NCI-H1048 (cell line): ENCODE measurements at regions not wholly inside any gene's neighbourhood (a gene's known extent, or its start where the extent isn't known, plus 50 kb on each side); places are given as distances from the start of the nearest gene placed in this dataset.
"Not testable (repeated sequence)": the region's sequence is repeated elsewhere in the genome, so short reads cannot be mapped to it uniquely, and the experiment has no call there.

Experiments used
- DNase-seq: peaks from one replicate; lab custom pipeline; 2025; lab: John Stamatoyannopoulos, UW

DNA sequence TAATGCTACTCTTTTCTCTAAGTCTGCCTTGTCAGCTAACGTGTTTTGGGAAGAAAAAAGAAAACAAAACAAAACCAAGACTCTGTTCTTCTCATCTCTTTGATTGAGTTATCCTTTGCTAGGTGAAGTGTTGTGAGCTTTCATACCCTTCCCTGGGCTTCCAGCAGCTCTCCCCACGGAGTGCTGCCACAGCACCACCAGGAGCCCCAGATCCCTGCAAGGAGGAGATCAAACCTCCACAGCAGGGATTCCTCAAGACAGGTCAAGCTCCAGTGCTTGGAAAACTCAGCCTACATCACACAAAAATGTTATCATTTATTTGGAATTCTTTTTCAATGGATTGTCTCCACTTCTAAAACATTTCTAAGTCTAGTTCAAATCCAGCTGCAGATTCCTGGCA, 1981.9 kb upstream of the TENM3 start:
- DNase-seq = no peak

DNA sequence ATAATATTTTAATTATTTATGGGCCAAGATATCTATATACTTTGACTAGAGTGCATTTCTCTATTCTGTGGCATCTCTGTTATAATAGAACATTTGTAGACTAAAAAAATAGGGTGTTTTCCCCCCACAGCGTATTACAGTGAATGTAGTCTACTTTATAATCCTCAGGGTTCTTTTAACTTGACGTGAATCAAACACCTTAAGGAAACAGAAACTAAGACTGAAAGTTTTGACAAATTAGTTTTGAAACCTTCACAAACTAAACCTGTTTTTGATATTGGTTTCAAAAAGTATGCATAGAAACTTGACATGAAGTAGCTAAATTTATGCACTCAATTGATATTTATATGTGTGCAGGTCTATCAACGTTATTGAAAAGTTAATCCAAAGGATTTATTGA, 1963.1 kb upstream of the TENM3 start:
- DNase-seq = no peak

DNA sequence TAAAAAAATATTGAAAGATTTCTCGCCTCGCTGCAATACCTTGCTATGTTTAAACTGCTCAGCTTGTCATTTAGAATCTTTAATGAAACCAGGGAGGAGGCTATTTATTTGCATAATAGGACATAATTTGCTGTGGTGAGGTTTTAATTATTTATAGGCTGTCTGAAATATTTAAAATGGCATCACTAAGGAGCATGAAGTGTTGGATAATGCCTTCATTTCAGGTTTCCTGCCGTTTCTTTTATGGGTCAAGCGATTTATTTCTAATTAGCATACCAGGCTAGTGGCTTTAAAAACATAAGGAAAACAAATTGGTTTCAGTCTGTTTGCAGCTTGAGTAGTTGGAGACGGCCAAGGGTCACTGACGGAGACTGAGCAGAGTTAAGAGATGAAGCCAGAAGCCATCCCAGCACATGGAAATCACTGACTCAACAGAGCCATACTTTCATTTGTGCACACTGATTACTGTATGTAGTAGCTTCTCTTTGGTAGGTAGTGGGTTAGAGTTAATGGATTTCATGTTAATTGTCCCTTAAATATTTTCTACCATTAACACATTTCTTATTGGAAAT, 1962.4 kb upstream of the TENM3 start:
- no peak for DNase-seq

DNA sequence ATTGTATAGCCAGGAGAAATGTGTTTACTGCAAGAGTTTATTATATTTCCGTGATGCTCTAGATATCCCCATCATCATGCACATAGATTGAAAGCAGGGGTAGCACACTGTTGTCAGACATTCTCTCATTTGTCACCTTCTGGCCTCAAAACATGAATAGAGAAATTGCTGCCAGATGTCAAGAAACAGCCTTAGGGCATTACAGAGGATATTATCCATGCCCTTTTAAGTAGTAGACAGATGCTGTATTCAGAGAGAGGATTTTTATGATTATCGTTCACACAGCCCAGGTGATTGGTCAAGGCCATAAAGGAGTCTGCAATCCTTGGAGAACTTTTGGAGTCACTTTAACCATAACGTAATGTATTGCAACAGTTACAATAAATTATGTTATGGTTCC, 1961.5 kb upstream of the TENM3 start:
- no peak for DNase-seq

DNA sequence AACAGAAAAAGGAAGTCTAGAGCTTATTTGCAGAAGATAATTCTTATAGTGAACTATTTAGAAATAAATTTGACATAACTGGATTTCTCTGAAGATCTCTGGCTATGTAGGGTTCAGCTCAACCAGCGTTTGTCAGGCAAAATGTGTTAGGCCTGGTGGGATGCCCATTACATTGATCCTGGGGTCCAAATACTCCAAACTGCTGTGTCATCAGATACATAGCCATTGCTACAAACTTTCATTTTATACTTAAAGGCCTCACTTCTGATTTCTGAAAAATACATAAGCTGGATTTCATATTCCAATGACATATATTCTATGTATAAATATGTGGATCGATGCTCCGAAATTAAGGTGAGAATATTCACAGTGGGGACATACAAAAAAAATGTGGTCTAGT, 1958.9 kb upstream of the TENM3 start:
- DNase-seq = no peak

DNA sequence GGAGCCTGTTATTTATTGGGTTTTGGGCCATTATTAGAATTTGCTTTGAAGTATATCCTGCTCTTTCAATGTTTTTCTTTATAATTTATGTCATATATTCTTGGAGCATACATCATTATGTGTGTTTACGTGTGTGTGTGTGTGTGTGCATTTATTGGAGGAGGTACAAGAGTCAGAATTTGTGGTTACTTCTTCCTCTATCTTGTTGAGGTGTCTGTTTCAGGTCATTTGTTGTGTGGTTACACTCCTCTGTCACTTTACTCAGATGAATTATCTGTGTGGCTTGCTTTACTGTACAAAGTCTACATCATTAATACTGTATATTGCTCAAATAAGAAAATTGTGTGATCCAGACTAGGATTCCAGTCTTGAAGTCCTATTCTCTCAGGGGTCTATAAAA, 1957.4 kb upstream of the TENM3 start:
- no peak for DNase-seq

DNA sequence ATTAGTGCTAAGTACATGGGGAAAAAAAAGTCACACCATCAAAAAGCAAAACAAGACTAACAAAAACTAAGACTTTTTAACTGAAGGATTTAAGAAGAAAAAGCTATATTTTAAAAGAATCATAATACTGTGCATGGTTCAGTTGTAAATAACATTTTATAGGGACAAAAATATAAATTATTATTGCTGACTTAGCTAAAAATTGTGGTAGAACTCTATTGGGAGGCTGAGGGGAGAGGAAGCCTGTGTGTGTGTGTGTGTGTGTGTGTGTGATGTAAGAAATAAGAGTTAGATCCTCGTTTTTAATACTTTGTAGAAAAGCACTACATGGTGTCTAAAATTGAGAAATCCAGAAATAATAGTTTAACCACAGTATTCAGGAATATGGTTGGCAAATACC, 1950.9 kb upstream of the TENM3 start:
- no peak for DNase-seq

DNA sequence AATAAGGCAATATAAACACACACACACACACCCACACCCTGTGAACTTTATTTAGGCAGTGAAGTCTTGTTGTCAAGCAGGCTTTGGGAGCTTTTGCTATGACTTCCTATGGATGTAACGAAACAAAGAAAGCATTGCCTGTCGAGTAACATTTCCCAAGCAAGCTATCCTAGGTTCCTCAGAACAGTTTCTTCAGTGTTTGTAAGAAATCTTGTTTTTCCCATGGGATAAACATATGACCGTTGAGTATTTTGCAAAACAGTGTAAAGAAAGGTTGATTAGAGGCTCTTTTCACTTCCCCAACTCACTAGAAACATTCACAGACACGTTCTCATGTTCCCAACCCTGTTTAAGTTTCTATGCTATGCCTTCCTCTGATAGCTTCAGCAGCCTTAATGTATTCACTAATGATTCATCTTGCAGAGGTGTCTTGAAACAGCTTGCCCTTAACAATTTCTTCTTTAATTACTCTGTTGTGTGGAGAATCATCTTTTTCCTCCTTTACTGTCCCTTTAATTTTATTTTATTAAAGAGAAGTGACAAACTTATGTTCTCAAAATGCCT, 1947.1 kb upstream of the TENM3 start:
- no peak for DNase-seq

DNA sequence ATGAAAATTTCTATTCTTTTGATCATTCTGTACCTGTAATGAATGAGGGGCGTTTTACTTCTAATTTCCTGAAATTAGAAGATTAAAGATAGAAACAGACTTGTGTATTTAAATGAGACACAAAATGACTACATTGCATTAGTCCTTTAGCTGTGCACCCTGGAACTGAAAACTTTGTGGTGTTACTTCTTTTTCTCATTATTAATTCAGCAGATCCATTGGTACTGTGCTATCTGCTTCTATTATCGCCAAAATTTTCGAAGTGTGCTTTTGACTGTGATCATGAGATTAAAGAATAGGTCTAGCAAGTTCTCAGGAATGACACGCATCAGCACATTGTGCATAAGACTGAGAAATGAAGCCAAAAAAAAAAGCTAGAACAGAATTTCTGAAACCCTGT, 1938.9 kb upstream of the TENM3 start:
- no peak for DNase-seq

DNA sequence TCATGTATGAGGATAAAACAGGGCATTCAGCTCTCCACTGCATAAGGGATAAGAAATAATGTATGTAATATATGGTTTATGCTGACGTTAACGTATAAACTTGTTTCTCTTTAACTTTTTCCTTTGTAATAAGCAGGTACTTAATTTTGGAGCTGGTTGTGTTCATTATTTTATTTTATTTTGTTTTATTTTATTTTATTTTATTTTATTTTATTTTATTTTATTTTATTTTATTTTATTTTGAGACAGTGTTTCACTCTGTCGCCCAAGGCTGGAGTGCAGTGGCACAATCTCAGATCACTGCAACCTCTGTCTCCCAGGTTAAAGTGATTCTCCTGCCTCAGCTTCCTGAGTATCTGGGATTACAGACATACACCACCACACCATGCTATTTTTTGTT, 1932.6 kb upstream of the TENM3 start:
- DNase-seq = no peak

DNA sequence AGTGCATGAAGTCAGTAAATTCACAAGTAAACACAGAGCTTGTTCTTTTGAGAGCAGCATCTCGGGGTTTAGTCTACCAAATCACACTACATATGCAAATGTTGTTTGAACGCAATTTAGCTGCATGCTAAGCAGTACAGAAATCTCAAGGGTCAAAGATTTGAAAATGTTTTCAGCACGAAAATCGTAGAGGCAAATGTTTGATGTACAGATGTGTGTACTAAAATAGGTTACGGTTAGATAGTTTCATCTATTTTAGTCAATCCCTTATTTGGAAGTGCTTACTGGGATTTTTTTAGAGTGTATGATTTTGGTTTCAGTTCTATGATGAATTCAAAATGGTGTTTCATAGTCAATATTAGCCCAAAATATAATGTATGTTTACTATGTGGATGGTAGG, 1928.2 kb upstream of the TENM3 start:
- no peak for DNase-seq

DNA sequence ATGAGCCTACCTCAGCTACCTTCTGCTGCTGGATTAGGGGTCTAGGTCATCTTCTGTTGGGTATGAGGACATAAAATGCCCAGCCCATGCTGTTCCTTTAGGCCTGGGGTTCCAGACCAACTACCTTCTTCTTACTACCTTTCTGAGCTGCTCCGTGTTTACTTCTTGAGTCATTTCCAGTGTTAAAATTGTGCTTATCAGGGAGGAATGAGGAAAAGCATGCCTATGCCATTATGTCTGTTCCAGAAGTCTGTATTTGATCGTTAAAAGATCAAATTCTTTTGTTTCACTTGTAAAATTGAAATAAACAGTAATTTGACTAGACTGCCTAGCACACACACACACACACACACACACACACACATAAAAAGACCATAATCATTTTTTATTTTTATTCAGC, 1912.7 kb upstream of the TENM3 start:
- no peak for DNase-seq

DNA sequence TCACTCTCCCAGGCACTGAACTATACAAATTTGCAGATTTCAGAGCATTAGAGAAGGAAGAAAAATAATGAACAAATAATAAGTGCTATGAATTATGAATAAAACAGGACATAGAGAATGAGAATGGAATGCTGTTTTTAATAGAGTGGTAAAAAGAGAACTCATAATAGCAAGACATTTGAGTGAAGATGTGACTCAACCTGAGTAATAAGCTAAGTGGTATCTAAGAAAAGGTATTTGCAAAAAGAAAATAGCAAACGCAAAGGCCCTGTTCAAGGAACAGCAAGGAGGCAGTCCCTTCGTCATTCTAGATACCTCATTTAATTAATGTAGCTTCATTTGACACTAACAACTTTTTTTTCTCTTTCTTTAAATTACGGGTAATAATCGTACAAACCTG, 1910.0 kb upstream of the TENM3 start:
- no peak for DNase-seq

DNA sequence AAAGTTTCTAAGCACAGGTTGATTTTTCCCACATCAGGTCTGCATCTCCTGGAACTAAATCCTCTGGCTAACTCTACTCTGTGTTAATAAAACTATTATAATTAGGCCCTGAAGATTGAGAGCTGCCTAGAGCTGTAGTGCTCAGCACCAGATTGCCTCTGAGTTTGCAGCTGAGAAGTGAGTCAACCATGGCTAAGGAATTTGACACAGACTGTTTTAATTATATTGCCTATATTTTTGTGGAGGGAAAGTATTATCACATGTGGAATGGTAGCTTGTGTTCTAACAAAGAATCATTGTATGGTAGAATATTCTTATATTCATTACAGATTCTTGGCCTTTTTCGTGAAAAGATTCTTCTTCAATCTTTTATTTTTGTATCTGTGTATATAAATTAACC, 1907.6 kb upstream of the TENM3 start:
- DNase-seq = no peak

DNA sequence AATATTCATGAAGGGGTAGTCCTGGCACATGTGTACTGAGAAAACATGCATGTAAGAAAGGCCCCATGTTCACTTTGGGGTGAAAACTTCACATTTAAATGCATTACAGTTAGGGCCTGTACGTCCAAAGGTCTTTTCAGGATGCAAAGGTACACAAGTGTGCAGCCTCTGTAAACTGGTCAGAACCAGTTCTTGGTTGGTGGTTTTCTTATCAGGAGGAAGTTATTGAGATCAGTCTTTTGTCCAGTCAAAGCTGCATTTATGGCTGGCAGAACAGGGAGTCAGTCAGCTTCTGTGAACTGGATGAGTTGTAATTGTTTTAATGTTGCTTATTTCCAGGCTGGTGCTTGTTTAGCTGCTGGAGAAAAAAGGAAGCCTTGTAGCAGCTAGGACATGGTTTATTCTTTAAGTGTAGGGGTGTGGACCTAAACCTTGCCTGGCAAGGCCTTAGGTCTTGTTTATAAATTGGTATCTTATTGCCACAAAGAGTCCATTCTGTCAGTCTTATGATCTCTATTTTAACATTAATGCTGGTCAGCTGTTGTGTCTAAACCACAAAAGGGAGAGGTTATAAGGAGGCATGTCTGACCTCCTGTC, 1906.6 kb upstream of the TENM3 start:
- DNase-seq = no peak

DNA sequence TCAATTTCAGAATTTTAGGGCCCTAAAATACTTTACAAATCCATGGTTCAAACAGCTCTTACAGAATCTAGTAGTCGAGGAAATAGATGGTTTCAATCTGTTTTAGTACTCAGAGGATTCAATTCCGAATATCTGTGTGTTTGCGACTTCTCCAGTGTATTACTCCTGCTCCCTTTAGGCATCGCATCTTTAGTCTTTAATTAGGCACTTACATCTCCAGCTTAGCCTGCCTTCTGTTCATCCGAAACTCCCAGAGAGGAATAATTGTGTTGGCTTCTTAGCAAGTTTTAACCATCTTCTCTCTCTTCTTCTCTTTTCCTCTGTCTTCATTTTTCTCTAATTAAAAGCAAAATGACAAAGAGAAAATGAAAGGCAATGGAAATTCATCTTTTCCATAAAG, 1901.3 kb upstream of the TENM3 start:
- DNase-seq = no peak

DNA sequence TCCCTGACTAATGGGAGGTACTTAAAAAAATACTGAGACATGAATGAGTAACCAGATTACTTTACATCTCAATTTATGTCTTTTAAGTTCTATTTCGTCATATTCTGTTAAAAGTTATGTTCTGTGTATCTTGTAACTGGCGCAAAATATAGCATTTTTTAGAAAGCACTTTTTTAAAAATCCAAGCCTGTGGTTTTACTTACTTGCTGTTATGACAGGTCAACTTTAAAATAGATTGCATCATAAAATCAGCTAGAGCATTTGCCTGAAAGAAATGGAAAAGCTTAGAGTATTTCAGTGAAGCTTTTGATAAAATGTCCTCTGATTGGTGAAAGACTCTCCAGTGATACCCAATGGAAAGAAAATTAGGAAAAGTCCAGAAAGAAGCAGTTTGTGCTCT, 1892.3 kb upstream of the TENM3 start:
- no peak for DNase-seq

DNA sequence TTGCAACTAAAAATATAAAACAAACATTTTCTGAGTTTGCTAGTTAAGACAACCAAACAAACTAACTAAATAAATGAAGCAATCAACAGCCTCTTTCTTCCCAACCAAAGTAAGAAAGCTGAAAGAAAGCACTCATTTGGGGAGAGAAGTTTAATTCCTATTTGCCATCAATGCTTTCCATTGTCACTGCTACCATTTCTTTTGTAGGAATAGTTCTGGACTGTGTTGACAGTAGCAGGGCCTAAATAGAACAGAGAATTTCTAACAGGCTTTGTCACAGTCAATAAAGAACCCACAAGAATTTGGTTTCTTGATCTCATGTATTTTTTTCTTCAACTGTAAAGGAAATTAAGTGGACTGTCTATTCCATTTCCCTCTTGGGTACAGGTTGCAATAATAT, 1886.4 kb upstream of the TENM3 start:
- DNase-seq = no peak

DNA sequence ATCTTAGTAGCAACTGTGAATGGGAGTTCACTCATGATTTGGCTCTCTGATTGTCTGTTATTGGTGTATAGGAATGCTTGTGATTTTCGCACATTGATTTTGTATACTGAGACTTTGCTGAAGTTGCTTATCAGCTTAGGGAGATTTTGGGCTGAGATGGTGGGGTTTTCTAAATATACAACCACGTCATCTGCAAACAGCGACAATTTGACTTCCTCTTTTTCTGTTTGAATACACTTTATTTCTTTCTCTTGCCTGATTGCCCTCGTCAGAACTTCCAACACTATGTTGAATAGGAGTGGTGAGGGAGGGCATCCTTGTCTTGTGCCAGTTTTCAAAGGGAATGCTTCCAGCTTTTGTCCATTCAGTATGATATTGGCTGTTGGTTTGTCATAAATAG, 1883.1 kb upstream of the TENM3 start:
- not testable (repeated sequence) for DNase-seq

DNA sequence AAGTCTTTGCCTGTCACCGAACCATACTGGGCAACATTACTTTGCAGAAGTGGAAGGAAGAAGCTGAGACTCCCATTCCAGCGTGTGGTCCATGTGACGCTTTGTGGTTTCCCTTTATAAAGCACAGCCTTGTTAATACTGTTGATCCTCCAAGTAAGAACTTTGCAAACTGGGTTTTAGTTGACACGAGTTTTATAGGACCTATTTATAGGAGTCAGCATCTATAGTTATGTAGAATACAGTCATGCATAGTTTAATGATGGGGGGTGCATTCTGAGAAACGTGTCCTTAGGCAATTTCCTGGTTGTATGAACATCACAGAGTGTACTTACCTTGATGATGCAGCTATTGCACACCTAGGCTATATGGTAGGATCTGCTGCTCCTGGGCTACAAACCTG, 1879.4 kb upstream of the TENM3 start:
- no peak for DNase-seq

DNA sequence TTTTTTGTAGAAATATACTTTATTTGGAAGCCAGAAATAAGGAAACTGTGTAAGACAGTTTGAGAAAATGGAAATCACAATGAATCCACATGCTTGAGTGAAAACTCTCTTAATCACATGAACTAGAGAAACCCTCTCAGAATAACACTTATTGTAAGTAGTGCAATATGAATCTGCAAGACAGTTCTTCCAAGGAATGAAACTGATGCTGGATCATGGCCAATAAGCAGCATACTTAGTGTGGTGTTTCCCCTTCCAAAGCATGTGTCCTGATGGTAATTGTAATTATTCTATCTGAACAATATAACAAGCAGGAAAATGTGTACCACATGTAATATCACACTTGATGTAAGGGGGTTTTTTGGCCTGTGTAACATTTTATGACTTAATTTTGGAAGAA, 1870.5 kb upstream of the TENM3 start:
- no peak for DNase-seq

DNA sequence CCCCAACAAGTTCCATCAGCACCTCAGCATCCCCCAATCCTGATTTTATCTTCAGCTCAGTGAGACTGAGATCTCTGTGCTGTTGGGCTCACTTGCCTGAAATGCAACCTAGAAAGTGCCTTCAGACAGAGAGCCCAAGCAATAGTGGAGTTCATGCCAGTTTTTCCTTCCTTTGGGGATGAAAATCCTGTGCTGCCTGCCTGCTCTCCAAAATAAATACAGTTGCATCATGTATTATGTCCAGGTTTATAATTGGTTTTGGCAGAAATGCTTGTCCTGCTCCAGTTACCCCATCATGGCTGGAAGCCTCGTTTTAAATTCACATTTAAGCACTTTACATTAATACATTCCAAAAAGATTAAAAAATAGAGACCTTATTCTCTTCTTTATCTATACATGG, 1865.5 kb upstream of the TENM3 start:
- no peak for DNase-seq

DNA sequence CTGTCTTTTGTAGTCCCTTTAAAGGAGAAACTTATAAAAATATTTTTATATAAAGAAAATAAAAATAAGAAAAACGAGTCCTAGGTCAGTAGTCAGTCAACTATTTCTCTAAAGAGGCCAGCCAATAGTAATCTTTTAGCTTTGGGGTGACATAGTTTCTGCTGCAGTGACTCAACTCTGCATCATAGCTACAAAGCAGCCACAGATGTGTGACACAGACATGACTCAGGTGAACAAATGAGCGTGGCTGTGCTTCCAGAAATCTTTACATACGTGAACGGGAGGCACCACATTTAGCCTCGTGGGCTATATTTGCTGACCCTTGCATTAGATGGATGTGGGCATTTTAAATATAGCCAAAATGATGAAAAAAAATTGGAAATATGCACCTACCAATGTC, 1862.5 kb upstream of the TENM3 start:
- DNase-seq = no peak

DNA sequence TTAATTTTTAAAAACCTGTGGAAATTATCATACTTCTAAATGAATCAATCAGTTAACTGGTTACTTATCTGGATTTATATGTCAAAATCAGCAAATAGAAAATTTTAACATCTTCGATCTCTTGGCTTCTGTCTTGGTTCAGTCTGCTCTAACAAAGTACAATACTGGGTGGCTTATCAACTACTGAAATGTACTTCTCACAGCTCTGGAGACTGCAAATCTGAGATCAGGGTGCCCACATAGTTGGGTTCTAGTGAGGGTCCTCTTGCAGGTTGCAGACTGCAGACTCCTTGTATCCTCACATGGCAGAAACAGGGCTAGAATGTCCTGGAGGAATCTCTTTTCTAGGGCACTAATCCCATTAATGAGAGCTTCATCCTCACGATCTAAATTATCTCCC, 1851.6 kb upstream of the TENM3 start:
- DNase-seq = no peak
